Tibial nerve (tissue), 3 donors: ENCODE measurements at regions not wholly inside any gene's neighbourhood (a gene's known extent, or its start where the extent isn't known, plus 50 kb on each side); places are given as distances from the start of the nearest gene placed in this dataset.
"Not testable (repeated sequence)": the region's sequence is repeated elsewhere in the genome, so short reads cannot be mapped to it uniquely, and the experiment has no call there.

Source experiments
- POLR2A ChIP-seq, 2 donors: fragments of 450-650 bp; IDR thresholded peaks; one replicate each; pipeline ENCODE4 v1.6.1; 2017; ENCODE audit warnings: antibody characterized with exemption in 2 of 2, mild to moderate bottlenecking in 2 of 2, moderate library complexity in 2 of 2
- TF ChIP-seq, protein P1 (sequence below), 5 experiments: fragments of 200-600 bp in 3 of 5; fragments of 450-650 bp in 2 of 5; sonication (generic) in 3 of 5; IDR thresholded peaks; one replicate each; pipeline ENCODE4 v1.5.1; 2016 to 2019; ENCODE audit warnings: antibody characterized with exemption in 5 of 5, mild to moderate bottlenecking in 3 of 5, moderate library complexity in 2 of 5

DNA sequence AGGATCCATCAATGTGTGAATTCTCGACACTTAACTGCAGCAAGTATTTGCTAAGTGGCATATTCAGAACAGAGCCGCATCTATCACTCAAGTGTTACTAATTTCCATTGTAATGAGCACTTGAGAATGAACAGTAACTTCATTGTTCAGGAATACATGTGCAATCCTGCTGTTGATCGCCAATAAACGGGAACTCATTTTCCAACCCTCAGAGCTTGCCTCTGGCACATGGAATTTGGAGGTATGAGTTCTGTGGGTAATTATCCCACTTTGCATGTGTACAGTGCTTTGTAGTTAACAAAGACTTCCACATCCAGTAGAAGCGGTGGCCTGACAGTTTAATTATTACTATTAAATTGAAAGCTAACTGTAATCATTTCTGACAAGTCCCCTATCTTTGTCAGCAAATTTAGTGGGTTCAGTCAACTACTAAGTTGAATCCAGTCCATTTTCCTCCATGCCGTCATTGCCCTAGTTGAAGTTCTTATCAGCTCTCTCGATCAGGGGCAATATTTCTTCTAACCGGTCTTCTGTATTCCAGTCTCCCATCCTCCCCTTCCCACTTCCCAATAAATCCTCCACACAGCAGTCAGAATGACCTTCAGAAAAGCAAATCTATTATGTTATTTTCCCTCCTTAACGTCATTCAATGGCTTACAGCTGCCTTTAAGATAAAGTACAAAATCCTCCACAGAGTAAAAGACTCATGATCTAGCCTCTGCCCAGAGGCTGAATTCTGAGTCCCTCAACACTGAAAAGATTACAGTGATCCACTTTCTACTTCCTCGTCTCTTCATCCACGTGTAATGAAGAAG lies 62.4 kb upstream of the GBA3 start:
- TF ChIP-seq, protein P1, sequence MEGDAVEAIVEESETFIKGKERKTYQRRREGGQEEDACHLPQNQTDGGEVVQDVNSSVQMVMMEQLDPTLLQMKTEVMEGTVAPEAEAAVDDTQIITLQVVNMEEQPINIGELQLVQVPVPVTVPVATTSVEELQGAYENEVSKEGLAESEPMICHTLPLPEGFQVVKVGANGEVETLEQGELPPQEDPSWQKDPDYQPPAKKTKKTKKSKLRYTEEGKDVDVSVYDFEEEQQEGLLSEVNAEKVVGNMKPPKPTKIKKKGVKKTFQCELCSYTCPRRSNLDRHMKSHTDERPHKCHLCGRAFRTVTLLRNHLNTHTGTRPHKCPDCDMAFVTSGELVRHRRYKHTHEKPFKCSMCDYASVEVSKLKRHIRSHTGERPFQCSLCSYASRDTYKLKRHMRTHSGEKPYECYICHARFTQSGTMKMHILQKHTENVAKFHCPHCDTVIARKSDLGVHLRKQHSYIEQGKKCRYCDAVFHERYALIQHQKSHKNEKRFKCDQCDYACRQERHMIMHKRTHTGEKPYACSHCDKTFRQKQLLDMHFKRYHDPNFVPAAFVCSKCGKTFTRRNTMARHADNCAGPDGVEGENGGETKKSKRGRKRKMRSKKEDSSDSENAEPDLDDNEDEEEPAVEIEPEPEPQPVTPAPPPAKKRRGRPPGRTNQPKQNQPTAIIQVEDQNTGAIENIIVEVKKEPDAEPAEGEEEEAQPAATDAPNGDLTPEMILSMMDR (IDR thresholded peaks at IDR 0.05), result not testable (repeated sequence)
- not testable (repeated sequence) for TF ChIP-seq POLR2A (IDR thresholded peaks at IDR 0.05)
